Peyer's patch (tissue), 4 donors: ENCODE measurements at regions not wholly inside any gene's neighbourhood (a gene's known extent, or its start where the extent isn't known, plus 50 kb on each side); places are given as distances from the start of the nearest gene placed in this dataset.

Experiments
- DNase-seq, 3 donors: peaks; one replicate each; pipeline ENCODE4 v3.0.0-alpha.2; 2017 to 2019
- H3K27ac ChIP-seq, 4 donors: fragments of 200-600 bp; sonication (generic); one replicate each; pipeline ENCODE4 v1.5.1; 2016 to 2019
- H3K27me3 ChIP-seq, 2 donors: fragments of 200-600 bp; sonication (generic); one replicate each; pipeline ENCODE4 v1.5.1; 2019
- H3K36me3 ChIP-seq, 3 donors: fragments of 200-600 bp; sonication (generic); one replicate each; pipeline ENCODE4 v1.5.1; 2016 to 2019
- H3K4me1 ChIP-seq, 4 donors: fragments of 200-600 bp; sonication (generic); one replicate each; pipeline ENCODE4 v1.5.1; 2016 to 2019
- H3K4me3 ChIP-seq, 4 donors: fragments of 200-600 bp; sonication (generic); 1 replicate in 3 of 4; 2 replicates in 1 of 4; pipeline ENCODE4 v1.5.1; 2016 to 2019; ENCODE audit warnings: mild to moderate bottlenecking in 1 of 4
- H3K9me3 ChIP-seq, 4 donors: fragments of 200-600 bp; sonication (generic); one replicate each; pipeline ENCODE4 v1.5.1; 2016 to 2019; ENCODE audit warnings: mild to moderate bottlenecking in 1 of 4
- CTCF ChIP-seq, 6 experiments: fragments of 450-650 bp in 4 of 6; fragments of 200-600 bp in 2 of 6; sonication (generic) in 1 of 6; IDR thresholded peaks; one replicate each; pipeline ENCODE4 v1.5.1; 2017 to 2019; ENCODE audit warnings: antibody characterized with exemption in 6 of 6, mild to moderate bottlenecking in 3 of 6, moderate library complexity in 1 of 6
- POLR2A ChIP-seq, 2 donors: fragments of 450-650 bp; IDR thresholded peaks; one replicate each; pipeline ENCODE4 v1.5.1; 2017; ENCODE audit warnings: antibody characterized with exemption in 2 of 2, mild to moderate bottlenecking in 2 of 2, moderate library complexity in 2 of 2

- Histone ChIP-seq H3K4me1 (no peaks in the 10 kb centered on the region), H3K27ac (no peak overlapping the region), H3K9me3 (no peaks in the 10 kb centered on the region), H3K27me3 (no peaks in the 10 kb centered on the region), H3K36me3 (no peaks in the 10 kb centered on the region), H3K4me3 (no peak overlapping the region)
- DNase-seq: no peak
- TF ChIP-seq CTCF (IDR thresholded peaks at IDR 0.05): no peak
- no peak for TF ChIP-seq POLR2A (IDR thresholded peaks at IDR 0.05)
Measured at GRCh38 chr19:32053861-32054260, 291.5 kb upstream of the ZNF507 start.

DNA sequence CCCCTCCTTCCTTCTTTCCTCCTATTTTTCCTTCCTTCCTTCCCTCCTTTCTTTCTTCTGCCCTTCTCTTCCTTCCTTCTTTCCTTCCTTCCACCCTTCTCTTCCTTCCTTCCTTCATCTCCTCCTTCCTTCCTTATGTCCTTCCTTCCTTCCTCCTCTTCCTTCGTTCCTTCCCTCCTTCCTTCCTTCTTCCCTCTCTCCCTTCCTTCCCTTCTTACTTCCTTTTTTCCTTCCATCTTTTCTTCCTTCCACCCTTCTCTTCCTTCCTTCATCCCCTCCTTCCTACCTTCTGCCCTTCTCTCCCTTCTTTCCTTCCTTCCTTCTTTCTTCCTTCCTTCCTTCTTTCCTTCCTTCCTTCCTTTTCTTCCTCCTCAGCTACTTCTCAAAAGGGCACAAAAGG, 287.3 kb upstream of the ZNF507 start:
- no peak overlapping the region for H3K4me3 ChIP-seq
- TF ChIP-seq POLR2A (IDR thresholded peaks at IDR 0.05): no peak
- no peak for TF ChIP-seq CTCF (IDR thresholded peaks at IDR 0.05)
- H3K4me1 ChIP-seq: no peaks in the 10 kb centered on the region
- H3K36me3 ChIP-seq: no peaks in the 10 kb centered on the region
- no peaks in the 10 kb centered on the region for H3K9me3 ChIP-seq
- H3K27ac ChIP-seq: no peak overlapping the region
- H3K27me3 ChIP-seq: no peaks in the 10 kb centered on the region
- no peak for DNase-seq

DNA sequence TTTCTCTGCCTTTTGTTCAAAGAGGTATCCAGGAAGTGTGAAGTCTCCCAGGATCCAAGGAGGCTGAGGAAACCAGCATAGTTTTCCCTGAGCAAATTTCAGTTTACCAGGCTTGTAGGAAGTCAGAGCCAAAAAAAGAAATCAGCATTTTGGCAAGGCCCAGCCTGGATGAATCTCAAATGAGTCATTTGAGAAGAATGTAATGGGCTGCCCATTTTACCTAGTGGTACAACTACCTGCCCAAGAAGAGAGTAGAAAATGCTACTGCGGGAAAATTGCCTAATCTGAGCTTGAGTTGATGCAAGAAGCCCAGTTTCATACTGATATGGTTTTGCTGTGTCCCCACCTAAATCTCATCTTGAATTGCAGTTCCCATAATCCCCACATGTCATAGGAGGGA, 284.1 kb upstream of the ZNF507 start:
- Histone ChIP-seq H3K27ac (no peak overlapping the region), H3K9me3 (no peaks in the 10 kb centered on the region), H3K4me3 (no peak overlapping the region), H3K4me1 (no peaks in the 10 kb centered on the region), H3K27me3 (no peaks in the 10 kb centered on the region), H3K36me3 (no peaks in the 10 kb centered on the region)
- TF ChIP-seq CTCF (IDR thresholded peaks at IDR 0.05): no peak
- no peak for TF ChIP-seq POLR2A (IDR thresholded peaks at IDR 0.05)
- DNase-seq: no peak

DNA sequence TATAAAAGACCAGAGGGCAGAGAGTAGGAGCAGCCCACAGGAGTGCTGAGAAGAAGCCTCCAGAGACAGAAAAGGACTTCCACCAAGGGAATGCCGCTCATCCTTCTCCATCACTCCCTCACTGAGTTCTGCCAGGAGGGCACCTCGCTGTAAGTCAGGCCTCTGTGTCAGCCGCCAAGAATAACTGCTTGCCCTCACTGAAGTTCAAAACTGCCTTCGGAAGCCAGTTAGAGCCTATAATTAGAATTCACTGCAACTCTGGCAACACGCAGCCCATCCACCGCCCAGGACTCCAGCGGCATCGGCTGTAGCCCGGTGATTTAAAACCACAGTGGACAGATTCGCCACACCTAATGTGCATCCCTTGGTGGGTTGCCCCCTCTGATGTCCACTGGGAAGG, 281.8 kb upstream of the ZNF507 start:
- TF ChIP-seq CTCF (IDR thresholded peaks at IDR 0.05) (no peak), POLR2A (IDR thresholded peaks at IDR 0.05) (no peak)
- no peaks in the 10 kb centered on the region for H3K4me1 ChIP-seq
- no peaks in the 10 kb centered on the region for H3K36me3 ChIP-seq
- no peaks in the 10 kb centered on the region for H3K9me3 ChIP-seq
- no peak for DNase-seq
- no peak overlapping the region for H3K4me3 ChIP-seq
- H3K27ac ChIP-seq: no peak overlapping the region
- no peaks in the 10 kb centered on the region for H3K27me3 ChIP-seq

- TF ChIP-seq CTCF (IDR thresholded peaks at IDR 0.05) (no peak), POLR2A (IDR thresholded peaks at IDR 0.05) (no peak)
- Histone ChIP-seq H3K36me3 (no peaks in the 10 kb centered on the region), H3K27ac (no peak overlapping the region), H3K4me1 (no peaks in the 10 kb centered on the region), H3K4me3 (no peak overlapping the region), H3K27me3 (no peaks in the 10 kb centered on the region), H3K9me3 (no peaks in the 10 kb centered on the region)
- no peak for DNase-seq
Measured at GRCh38 chr19:32066056-32066455, 279.4 kb upstream of the ZNF507 start.

- DNase-seq: no peak
- no peaks in the 10 kb centered on the region for H3K27me3 ChIP-seq
- H3K36me3 ChIP-seq: no peaks in the 10 kb centered on the region
- H3K4me3 ChIP-seq: no peak overlapping the region
- TF ChIP-seq CTCF (IDR thresholded peaks at IDR 0.05) (no peak), POLR2A (IDR thresholded peaks at IDR 0.05) (no peak)
- H3K27ac ChIP-seq: no peak overlapping the region
- no peaks in the 10 kb centered on the region for H3K4me1 ChIP-seq
- H3K9me3 ChIP-seq: no peaks in the 10 kb centered on the region
Measured at GRCh38 chr19:32067685-32068084, 277.7 kb upstream of the ZNF507 start.
